Coronary artery (tissue), 2 donors: ENCODE measurements at regions not wholly inside any gene's neighbourhood (a gene's known extent, or its start where the extent isn't known, plus 50 kb on each side); places are given as distances from the start of the nearest gene placed in this dataset.

Experiments
- DNase-seq: peaks from one replicate; pipeline ENCODE4 v3.0.0-alpha.2; 2017; ENCODE audit warnings: low spot score
- H3K27ac ChIP-seq, 2 donors: fragments of 200-600 bp; sonication (generic); one replicate each; pipeline ENCODE4 v1.5.1; 2016 to 2019
- H3K4me3 ChIP-seq: fragments of 200-600 bp; sonication (generic); 2 replicates; pipeline ENCODE4 v1.5.1; 2016; ENCODE audit warnings: mild to moderate bottlenecking, moderate library complexity
- CTCF ChIP-seq: fragments of 200-600 bp; sonication (generic); IDR thresholded peaks from one replicate; pipeline ENCODE4 v1.5.1; 2019; ENCODE audit warnings: antibody characterized with exemption

- Histone ChIP-seq H3K27ac (no peak overlapping the region), H3K4me3 (no peak overlapping the region)
- TF ChIP-seq CTCF = no peak
- DNase-seq = no peak
Measured at GRCh38 chr15:53384417-53384816, 375.0 kb downstream of the WDR72 start.

DNA sequence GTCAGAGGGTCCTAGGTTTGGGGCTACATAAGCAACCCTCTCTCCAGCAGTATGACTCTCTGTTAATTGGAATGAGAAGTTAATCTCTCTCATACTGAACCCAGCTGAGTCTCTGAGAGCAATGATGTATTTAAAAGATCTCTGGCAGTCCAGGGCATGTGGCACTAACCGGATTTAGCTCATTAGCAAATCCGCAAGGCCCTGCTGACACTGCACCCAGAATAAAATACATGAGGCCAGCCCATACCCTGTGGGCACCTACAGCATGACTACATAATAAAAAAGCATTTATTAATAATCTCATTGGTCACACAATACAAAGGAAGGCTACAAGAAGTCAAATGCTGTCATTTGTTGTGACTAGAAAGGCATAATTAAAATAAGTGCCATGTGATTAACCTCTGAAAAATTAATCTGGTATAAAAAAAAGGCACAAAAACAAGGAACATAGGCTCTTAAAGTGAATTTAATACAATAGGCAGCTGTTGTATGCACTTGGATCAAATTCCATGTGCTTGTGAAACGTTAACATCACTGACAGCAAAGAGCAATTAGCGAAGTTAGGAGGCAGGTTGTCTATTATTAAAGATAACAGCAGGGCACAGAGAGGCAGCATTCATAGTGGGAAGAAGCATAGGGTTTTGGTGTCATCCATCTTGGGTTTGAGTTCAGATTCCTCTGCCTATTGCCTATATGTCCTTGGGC lies 381.2 kb downstream of the WDR72 start:
- no peak overlapping the region for H3K27ac ChIP-seq
- no peak overlapping the region for H3K4me3 ChIP-seq
- no peak for DNase-seq
- TF ChIP-seq CTCF = no peak

GRCh38 chr15:53367740-53368139 lies 391.7 kb downstream of the WDR72 start:
- DNase-seq = no peak
- no peak overlapping the region for H3K27ac ChIP-seq
- no peak for TF ChIP-seq CTCF
- no peak overlapping the region for H3K4me3 ChIP-seq

DNA sequence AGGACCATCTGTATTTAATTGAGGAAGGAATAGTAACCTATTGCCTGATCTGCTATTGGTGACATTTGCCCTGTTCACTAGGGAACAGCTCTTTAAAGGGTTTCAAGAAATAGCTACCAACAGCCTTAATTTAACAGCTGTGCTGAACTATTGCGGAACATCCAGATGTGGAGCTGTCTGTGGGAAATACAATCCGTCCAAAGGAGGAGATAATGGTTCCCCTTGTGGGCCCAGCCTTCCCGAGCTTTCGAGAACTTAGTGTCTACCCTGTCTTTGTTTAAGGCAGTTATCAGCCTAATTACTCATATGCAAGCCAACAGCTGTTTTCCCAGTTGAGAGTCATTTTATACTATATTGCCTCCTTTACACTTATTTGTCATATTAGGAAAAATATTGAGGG lies 398.6 kb downstream of the WDR72 start:
- DNase-seq = no peak
- TF ChIP-seq CTCF = no peak
- H3K27ac ChIP-seq = no peak overlapping the region
- H3K4me3 ChIP-seq = no peak overlapping the region

GRCh38 chr15:53359038-53359437 lies 400.4 kb downstream of the WDR72 start:
- TF ChIP-seq CTCF = no peak
- DNase-seq = no peak
- Histone ChIP-seq H3K27ac (no peak overlapping the region), H3K4me3 (no peak overlapping the region)

DNA sequence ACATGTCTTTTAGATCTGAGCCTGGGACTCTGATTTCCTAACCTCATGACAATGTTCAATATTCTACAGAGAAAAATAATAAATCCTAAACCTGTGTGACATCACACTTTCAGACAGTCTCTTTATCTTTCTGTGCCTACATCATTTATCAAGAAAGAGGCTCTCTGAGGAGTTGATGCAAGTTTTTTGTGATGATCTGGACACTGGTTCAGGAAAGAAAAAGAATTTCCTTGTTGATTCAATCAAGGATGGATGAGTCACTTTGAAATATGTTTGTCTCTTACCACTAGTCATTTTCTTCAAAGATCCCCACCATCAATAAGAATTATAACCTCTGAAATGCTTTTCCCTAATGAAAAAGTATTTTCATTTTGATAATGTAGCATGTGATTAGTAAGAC lies 404.6 kb downstream of the WDR72 start:
- H3K4me3 ChIP-seq = no peak overlapping the region
- no peak overlapping the region for H3K27ac ChIP-seq
- DNase-seq = no peak
- TF ChIP-seq CTCF = no peak

DNA sequence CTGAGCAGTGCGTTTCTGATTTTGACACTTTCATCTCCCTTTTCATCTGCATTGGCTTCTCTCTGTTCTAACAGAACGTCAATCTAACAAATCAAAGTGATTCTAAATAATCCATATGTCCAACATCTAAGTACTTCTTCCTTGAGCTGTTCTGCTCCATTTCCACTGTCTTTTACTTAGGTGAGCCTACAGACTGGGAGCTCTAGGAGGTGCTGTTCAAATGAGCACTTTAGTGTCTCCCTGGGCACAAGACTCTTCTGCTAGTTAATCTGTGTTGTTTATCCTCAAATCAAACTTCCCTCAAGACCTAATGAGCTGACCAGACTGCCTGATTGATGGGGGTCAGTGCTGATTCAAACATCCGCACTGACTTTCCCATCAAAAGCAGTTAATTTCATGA lies 408.1 kb downstream of the WDR72 start:
- TF ChIP-seq CTCF = no peak
- no peak overlapping the region for H3K4me3 ChIP-seq
- DNase-seq = no peak
- no peak overlapping the region for H3K27ac ChIP-seq
